CD4-positive, alpha-beta T cell treated with Interleukin-17A for 1 hour (primary cell): ENCODE measurements at regions not wholly inside any gene's neighbourhood (a gene's known extent, or its start where the extent isn't known, plus 50 kb on each side); places are given as distances from the start of the nearest gene placed in this dataset.
"Not testable (repeated sequence)": the region's sequence is repeated elsewhere in the genome, so short reads cannot be mapped to it uniquely, and the experiment has no call there.

Source experiments
- DNase-seq: peaks from one replicate; pipeline ENCODE4 v3.0.0-alpha.2; 2020

- DNase-seq: no peak
Observed at GRCh38 chr4:67328393-67328792, 216.9 kb downstream of the CENPC start.

- DNase-seq: no peak
Observed at GRCh38 chr4:67328018-67328278, 217.4 kb downstream of the CENPC start.

- DNase-seq: peak; percentile 61
Observed at GRCh38 chr4:67327245-67328017, 217.9 kb downstream of the CENPC start.

- DNase-seq: no peak
Observed at GRCh38 chr4:67325791-67326190, 219.5 kb downstream of the CENPC start.

GRCh38 chr4:67320645-67321044 lies 224.7 kb downstream of the CENPC start:
- DNase-seq: no peak

- not testable (repeated sequence) for DNase-seq
Observed at GRCh38 chr4:67319607-67320006, 225.7 kb downstream of the CENPC start.

GRCh38 chr4:67300497-67301185 lies 244.7 kb downstream of the CENPC start:
- DNase-seq: not testable (repeated sequence)

GRCh38 chr4:67292636-67293035 lies 252.7 kb downstream of the CENPC start:
- DNase-seq: no peak

- DNase-seq: no peak
Observed at GRCh38 chr4:67292045-67292444, 253.3 kb downstream of the CENPC start.

- no peak for DNase-seq
Observed at GRCh38 chr4:67291644-67292043, 253.7 kb downstream of the CENPC start.

- no peak for DNase-seq
Observed at GRCh38 chr4:67288964-67289363, 256.3 kb downstream of the CENPC start.

- DNase-seq: no peak
Observed at GRCh38 chr4:67286724-67287123, 258.6 kb downstream of the CENPC start.

GRCh38 chr4:67282749-67283148 lies 262.6 kb downstream of the CENPC start:
- DNase-seq: no peak

- DNase-seq: no peak
Observed at GRCh38 chr4:67275179-67275750, 270.0 kb downstream of the CENPC start.

- DNase-seq: not testable (repeated sequence)
Observed at GRCh38 chr4:67274671-67275070, 270.6 kb downstream of the CENPC start.

GRCh38 chr4:67273666-67274065 lies 271.6 kb downstream of the CENPC start:
- no peak for DNase-seq

GRCh38 chr4:67261971-67262370 lies 283.3 kb downstream of the CENPC start:
- DNase-seq: no peak

GRCh38 chr4:67256388-67257043 lies 288.8 kb downstream of the CENPC start:
- no peak for DNase-seq

GRCh38 chr4:67250131-67250896 lies 295.0 kb downstream of the CENPC start:
- no peak for DNase-seq

GRCh38 chr4:67236788-67237187 lies 308.5 kb downstream of the CENPC start:
- no peak for DNase-seq

- no peak for DNase-seq
Observed at GRCh38 chr4:67236318-67236717, 309.0 kb downstream of the CENPC start.

GRCh38 chr4:67234296-67234695 lies 311.0 kb downstream of the CENPC start:
- DNase-seq: no peak

- no peak for DNase-seq
Observed at GRCh38 chr4:67229148-67229547, 316.2 kb downstream of the CENPC start.
